ENCODE measurements at regions not wholly inside any gene's neighbourhood (a gene's known extent, or its start where the extent isn't known, plus 50 kb on each side); places are given as distances from the start of the nearest gene placed in this dataset.

DNA sequence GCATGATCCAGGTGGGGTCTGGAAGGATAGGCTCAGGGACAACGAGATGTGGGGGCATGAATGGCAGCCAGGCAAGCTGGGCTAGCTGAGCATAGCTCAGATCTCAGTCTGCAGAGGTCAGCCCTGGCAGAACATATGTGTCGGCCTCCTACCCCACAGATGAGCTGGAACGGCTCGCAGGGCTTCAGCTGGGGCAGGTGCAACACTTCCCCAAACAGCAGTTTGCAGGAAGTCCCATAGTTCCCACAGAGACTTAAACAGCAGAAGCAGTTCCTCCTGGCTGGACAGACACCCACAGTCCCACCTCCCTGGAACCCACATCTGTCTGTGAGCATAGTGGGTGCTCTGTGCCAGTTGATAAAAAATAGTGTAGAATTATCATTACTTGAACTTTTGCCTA lies 404.6 kb downstream of the GADD45G start:
- no peaks in the 10 kb centered on the region for H3K9me3 ChIP-seq
- no peaks in the 10 kb centered on the region for H3K4me1 ChIP-seq
- peaks cover 3% of the 10 kb centered on the region for H3K27me3 ChIP-seq
- H3K36me3 ChIP-seq = no peaks in the 10 kb centered on the region
- TF ChIP-seq, protein P1, sequence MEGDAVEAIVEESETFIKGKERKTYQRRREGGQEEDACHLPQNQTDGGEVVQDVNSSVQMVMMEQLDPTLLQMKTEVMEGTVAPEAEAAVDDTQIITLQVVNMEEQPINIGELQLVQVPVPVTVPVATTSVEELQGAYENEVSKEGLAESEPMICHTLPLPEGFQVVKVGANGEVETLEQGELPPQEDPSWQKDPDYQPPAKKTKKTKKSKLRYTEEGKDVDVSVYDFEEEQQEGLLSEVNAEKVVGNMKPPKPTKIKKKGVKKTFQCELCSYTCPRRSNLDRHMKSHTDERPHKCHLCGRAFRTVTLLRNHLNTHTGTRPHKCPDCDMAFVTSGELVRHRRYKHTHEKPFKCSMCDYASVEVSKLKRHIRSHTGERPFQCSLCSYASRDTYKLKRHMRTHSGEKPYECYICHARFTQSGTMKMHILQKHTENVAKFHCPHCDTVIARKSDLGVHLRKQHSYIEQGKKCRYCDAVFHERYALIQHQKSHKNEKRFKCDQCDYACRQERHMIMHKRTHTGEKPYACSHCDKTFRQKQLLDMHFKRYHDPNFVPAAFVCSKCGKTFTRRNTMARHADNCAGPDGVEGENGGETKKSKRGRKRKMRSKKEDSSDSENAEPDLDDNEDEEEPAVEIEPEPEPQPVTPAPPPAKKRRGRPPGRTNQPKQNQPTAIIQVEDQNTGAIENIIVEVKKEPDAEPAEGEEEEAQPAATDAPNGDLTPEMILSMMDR (IDR thresholded peaks at IDR 0.05; ENCODE audit: low read depth, low read length) = no peak
- no peak overlapping the region for H3K4me3 ChIP-seq (ENCODE audit: low read depth, low read length)
- DNase-seq = no peak

DNA sequence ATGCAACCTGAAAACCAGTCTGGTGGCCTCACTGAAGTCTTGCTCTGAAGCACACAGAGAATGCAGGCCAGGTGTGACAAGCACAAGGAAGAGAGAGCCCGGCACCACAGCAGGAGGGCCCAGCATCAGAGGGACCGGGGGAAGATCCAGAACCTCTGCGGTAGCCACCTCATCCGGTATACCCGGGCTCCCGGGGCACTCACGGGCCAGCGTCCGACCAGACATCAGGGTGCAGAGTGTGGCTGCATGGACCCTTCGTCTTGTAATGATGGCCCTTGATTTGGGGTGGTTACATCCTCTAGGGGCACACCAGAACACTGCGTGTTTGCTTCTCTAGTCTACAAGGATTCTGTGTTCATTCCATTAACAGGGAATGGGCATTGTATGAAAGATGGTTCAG lies 406.0 kb downstream of the GADD45G start:
- Histone ChIP-seq H3K36me3 (no peaks in the 10 kb centered on the region), H3K9me3 (no peaks in the 10 kb centered on the region), H3K4me3 (ENCODE audit: low read depth, low read length) (no peak overlapping the region), H3K27me3 (peaks cover 3% of the 10 kb centered on the region), H3K4me1 (no peaks in the 10 kb centered on the region)
- TF ChIP-seq, protein P1 (IDR thresholded peaks at IDR 0.05; ENCODE audit: low read depth, low read length) = no peak
- no peak for DNase-seq

DNA sequence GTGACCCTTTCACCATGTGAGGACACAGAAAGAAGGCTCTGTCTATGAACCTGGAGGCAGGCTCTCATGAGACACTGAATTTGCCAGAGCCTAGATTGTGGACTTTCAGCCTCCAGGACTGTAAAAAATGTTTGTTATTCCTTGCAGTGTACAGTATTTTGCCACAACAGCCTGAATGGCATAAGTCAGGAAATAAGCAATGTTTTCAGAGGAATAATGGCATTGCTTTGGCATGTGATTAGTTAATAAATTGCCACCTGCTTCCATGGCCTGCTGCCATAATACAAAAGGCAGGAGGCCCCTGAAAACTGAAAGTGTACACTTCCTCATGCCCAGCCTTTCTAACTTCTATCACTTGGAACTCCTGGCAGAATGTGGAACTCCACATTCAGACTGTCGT lies 408.1 kb downstream of the GADD45G start:
- Histone ChIP-seq H3K27me3 (peaks cover 3% of the 10 kb centered on the region), H3K9me3 (no peaks in the 10 kb centered on the region), H3K4me3 (ENCODE audit: low read depth, low read length) (no peak overlapping the region), H3K36me3 (no peaks in the 10 kb centered on the region), H3K4me1 (no peaks in the 10 kb centered on the region)
- TF ChIP-seq, protein P1 (IDR thresholded peaks at IDR 0.05; ENCODE audit: low read depth, low read length) = no peak
- DNase-seq = no peak

DNA sequence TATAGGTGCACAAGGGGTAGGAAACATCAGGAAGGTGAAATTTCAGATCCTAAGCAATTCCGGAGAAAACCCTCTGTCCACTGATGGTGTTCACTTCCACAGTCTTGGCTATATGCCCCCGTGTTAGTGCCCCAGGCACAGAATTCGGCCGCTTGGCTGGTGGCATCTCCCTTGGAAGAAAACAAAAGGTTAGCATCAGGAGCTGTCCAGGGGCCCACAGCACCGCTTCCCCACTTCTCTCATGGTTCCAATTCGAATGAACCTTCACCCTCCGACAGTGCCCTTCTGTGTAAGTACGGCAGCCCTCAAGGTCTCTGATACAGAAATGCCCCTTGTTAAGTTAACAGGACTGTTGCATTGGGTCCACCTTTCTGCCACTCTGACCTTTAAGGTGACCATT lies 409.0 kb downstream of the GADD45G start:
- TF ChIP-seq, protein P1 (IDR thresholded peaks at IDR 0.05; ENCODE audit: low read depth, low read length) = no peak
- no peak for DNase-seq
- no peak overlapping the region for H3K4me3 ChIP-seq (ENCODE audit: low read depth, low read length)
- no peaks in the 10 kb centered on the region for H3K9me3 ChIP-seq
- no peaks in the 10 kb centered on the region for H3K4me1 ChIP-seq
- H3K27me3 ChIP-seq = peaks cover 3% of the 10 kb centered on the region
- H3K36me3 ChIP-seq = no peaks in the 10 kb centered on the region

DNA sequence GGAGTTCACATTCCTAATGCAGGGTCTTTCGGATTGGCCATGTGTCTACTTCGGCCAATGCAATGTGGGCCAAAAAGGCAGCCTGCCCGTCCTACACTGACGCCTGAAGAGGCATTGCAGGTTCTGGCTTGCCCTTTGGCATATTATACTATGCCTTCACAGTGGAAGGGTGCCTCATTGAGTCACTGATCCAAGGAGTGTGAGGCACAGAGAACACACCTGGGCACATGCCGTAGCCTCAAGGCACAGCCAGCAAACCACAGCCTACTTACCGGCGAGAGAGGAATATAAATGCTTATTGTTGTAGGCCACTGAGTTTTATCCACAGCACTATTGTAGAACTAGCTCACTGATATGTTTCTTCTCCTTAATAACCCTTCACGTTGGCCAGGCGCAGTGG lies 409.6 kb downstream of the GADD45G start:
- no peaks in the 10 kb centered on the region for H3K9me3 ChIP-seq
- H3K4me1 ChIP-seq = no peaks in the 10 kb centered on the region
- H3K36me3 ChIP-seq = no peaks in the 10 kb centered on the region
- TF ChIP-seq, protein P1 (IDR thresholded peaks at IDR 0.05; ENCODE audit: low read depth, low read length) = no peak
- H3K27me3 ChIP-seq = no peaks in the 10 kb centered on the region; the same call in none of the 2 replicates
- DNase-seq = no peak
- H3K4me3 ChIP-seq (ENCODE audit: low read depth, low read length) = no peak overlapping the region

DNA sequence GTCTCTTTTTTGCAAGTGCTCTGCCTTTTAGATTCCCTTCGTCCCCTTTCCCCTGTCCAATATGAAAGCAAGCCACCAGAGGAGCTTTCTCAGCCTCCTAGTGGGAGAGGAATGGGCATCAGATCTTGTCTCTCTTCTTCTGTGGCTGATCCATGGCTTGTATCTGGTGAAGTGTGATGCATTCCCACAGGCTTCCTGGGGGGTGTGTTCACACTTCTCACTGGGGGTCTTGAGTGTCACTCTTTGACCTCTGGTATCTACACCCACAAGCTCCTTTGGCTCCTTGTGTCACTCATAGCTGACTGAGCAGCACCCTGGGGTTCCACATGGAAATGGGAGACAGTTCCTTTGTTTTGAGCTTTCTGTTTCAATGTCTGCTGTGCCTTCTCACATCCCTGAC lies 411.5 kb downstream of the GADD45G start:
- Histone ChIP-seq H3K4me3 (ENCODE audit: low read depth, low read length) (no peak overlapping the region), H3K4me1 (no peaks in the 10 kb centered on the region), H3K27me3 (no peaks in the 10 kb centered on the region; the same call in 1 of the 2 replicates), H3K9me3 (no peaks in the 10 kb centered on the region), H3K36me3 (no peaks in the 10 kb centered on the region)
- no peak for DNase-seq
- TF ChIP-seq, protein P1 (IDR thresholded peaks at IDR 0.05; ENCODE audit: low read depth, low read length) = no peak
